ENCODE measurements at regions not wholly inside any gene's neighbourhood (a gene's known extent, or its start where the extent isn't known, plus 50 kb on each side); places are given as distances from the start of the nearest gene placed in this dataset.

- TF ChIP-seq POLR2A (IDR thresholded peaks at IDR 0.05; ENCODE audit: low read length): no peak
- TF ChIP-seq GATA1 (IDR thresholded peaks at IDR 0.05; ENCODE audit: low read depth, low read length): no peak
Observed at GRCh38 chr2:217398101-217398500, 538.2 kb upstream of the TNP1 start.
